ENCODE measurements at regions not wholly inside any gene's neighbourhood (a gene's known extent, or its start where the extent isn't known, plus 50 kb on each side); places are given as distances from the start of the nearest gene placed in this dataset.

DNA sequence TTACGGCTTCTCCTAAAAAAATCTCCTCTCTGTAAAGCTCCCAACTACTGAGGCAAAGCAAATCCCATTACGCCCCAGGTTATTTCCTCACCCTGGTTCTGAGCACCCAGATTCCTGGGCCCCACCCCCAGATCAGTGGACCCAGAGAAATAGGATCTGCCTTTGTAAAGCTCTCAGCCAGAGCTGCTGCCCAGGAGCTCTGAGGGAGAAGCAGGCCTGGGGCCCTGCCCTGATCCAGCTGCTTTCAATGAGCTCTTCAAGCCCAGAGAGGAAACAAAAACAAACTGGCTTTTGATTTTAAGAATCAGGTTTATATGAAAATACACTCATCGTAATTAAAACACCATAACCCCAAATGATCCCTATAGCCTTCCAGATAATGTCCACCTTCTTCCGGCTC, 124.5 kb downstream of the C5orf15 start:
- TF ChIP-seq TEAD4 (IDR thresholded peaks at IDR 0.05): no peak
- no peak for TF ChIP-seq ZBTB7A (IDR thresholded peaks at IDR 0.05; ENCODE audit: low read depth)
- TF ChIP-seq TAF1 (IDR thresholded peaks at IDR 0.05; ENCODE audit: low read depth): no peak
- no peak for TF ChIP-seq EP300 (IDR thresholded peaks at IDR 0.05; ENCODE audit: borderline replicate concordance)
